Endothelial cell of umbilical vein (primary cell): ENCODE measurements at regions not wholly inside any gene's neighbourhood (a gene's known extent, or its start where the extent isn't known, plus 50 kb on each side); places are given as distances from the start of the nearest gene placed in this dataset.

Experiments
- BruUV-seq: library from RNA; stranded (reverse); fragments of 400-500 nt; replicated peaks from 2 replicates; lab custom pipeline; 2021; lab: Mats Ljungman, UMichigan
- CTCF ChIA-PET: fragments of 300-600, 350-600 bp; sonication (Branson Sonifier 250); formaldehyde crosslinking; loops from one replicate; lab custom pipeline; 2021; ENCODE audit warnings: antibody characterized with exemption, inconsistent platforms; lab: Charles Lee
- POLR2A ChIA-PET: fragments of 300-600, 350-600 bp; sonication (Branson Sonifier 250); formaldehyde crosslinking; loops from one replicate; lab custom pipeline; 2021; ENCODE audit warnings: antibody characterized with exemption, inconsistent platforms; lab: Charles Lee
- DNase-seq: peaks from one replicate; pipeline ENCODE4 v3.0.0-alpha.2; 2011; ENCODE audit warnings: low read depth, low spot score
- FAIRE-seq: peaks from 2 replicates; lab custom pipeline; 2011; peaks lifted over from hg19 to GRCh38; lab: Jason Lieb, UNC
- H2AFZ ChIP-seq: 2 replicates; pipeline ENCODE4 v1.6.0; 2012; ENCODE audit warnings: low read depth, low read length, control low read depth, inconsistent platforms
- H3K27ac ChIP-seq: 2 replicates; pipeline ENCODE4 v1.5.1; 2011; ENCODE audit warnings: low read depth, mild to moderate bottlenecking, control low read depth, low read length, moderate library complexity; ENCODE audit not compliant: insufficient read depth
- H3K27me3 ChIP-seq, 2 experiments: 2 replicates each; pipeline versions ENCODE4 v1.6.0 to v1.6.1; 2011; ENCODE audit warnings: low read length in 2 of 2, mixed read lengths in 1 of 2; ENCODE audit not compliant: control insufficient read depth in 2 of 2, insufficient read depth in 2 of 2
- H3K36me3 ChIP-seq, 2 experiments: 2 replicates in 1 of 2; 3 replicates in 1 of 2; pipeline ENCODE4 v1.5.1; 2011; ENCODE audit warnings: low read length in 2 of 2, mild to moderate bottlenecking in 1 of 2, moderate library complexity in 1 of 2; ENCODE audit not compliant: control insufficient read depth in 2 of 2, insufficient read depth in 2 of 2; ENCODE audit errors: extremely low read depth in 1 of 2
- H3K4me1 ChIP-seq: 3 replicates; pipeline ENCODE4 v1.5.1; 2011; ENCODE audit warnings: mild to moderate bottlenecking, low read length; ENCODE audit not compliant: control insufficient read depth, insufficient read depth; ENCODE audit errors: extremely low read depth
- H3K4me2 ChIP-seq: 2 replicates; pipeline ENCODE4 v1.6.1; 2011; ENCODE audit warnings: low read length, control low read depth, mixed read lengths; ENCODE audit not compliant: insufficient read depth
- H3K4me3 ChIP-seq, 3 experiments: fragments of 200-600 bp in 1 of 3; sonication (generic), shearing (Covaris generic) in 1 of 3; replicated peaks in 1 of 3; 2 replicates each; pipeline ENCODE4 v1.5.1; 2011 to 2016; ENCODE audit warnings: control low read depth in 3 of 3, low read length in 3 of 3, mild to moderate bottlenecking in 2 of 3, inconsistent platforms in 1 of 3, low read depth in 1 of 3, moderate library complexity in 1 of 3; ENCODE audit not compliant: insufficient read depth in 1 of 3
- H3K79me2 ChIP-seq: 2 replicates; pipeline ENCODE4 v1.6.0; 2012; ENCODE audit warnings: low read length, inconsistent platforms; ENCODE audit not compliant: control insufficient read depth, insufficient read depth
- H3K9ac ChIP-seq: replicated peaks from 2 replicates; pipeline ENCODE3; 2011; ENCODE audit warnings: low read length, control low read depth; ENCODE audit not compliant: insufficient read depth; ENCODE audit errors: extremely low read depth
- H3K9me1 ChIP-seq: replicated peaks from 3 replicates; pipeline ENCODE4 v1.6.0; 2011; ENCODE audit warnings: mild to moderate bottlenecking, low read length; ENCODE audit not compliant: control insufficient read depth, insufficient read depth; ENCODE audit errors: extremely low read depth
- H3K9me3 ChIP-seq: replicated peaks from 2 replicates; pipeline ENCODE4 v1.5.1; 2012; ENCODE audit warnings: low read length, inconsistent platforms; ENCODE audit not compliant: control insufficient read depth, insufficient read depth
- H4K20me1 ChIP-seq: replicated peaks from 2 replicates; pipeline ENCODE3; 2011; ENCODE audit warnings: mild to moderate bottlenecking, low read length; ENCODE audit not compliant: control insufficient read depth, insufficient read depth; ENCODE audit errors: extremely low read depth
- CTCF ChIP-seq, 2 donors: IDR thresholded peaks; 1 replicate in 1 of 2; 2 replicates in 1 of 2; pipeline ENCODE4 v1.5.1; 2011; ENCODE audit warnings: low read length in 2 of 2, mild to moderate bottlenecking in 2 of 2, moderate library complexity in 2 of 2, control low read depth in 1 of 2, inconsistent platforms in 1 of 2, low read depth in 1 of 2; ENCODE audit not compliant: insufficient read depth in 1 of 2; ENCODE audit errors: extremely low read depth in 1 of 2
- EZH2 ChIP-seq: IDR thresholded peaks from 2 replicates; pipeline ENCODE4 v1.6.1; 2012; ENCODE audit warnings: borderline replicate concordance, low read depth, mild to moderate bottlenecking, moderate library complexity, low read length, inconsistent platforms; ENCODE audit not compliant: severe bottlenecking
- FOS ChIP-seq: IDR thresholded peaks from 2 replicates; pipeline ENCODE4 v1.6.1; 2011; ENCODE audit warnings: mild to moderate bottlenecking, low read length, moderate library complexity, borderline replicate concordance; ENCODE audit not compliant: insufficient read depth
- GATA2 ChIP-seq: IDR thresholded peaks from 2 replicates; pipeline ENCODE4 v1.7.0; 2011; ENCODE audit warnings: low read depth, mild to moderate bottlenecking, moderate library complexity, mixed read lengths, low read length; ENCODE audit not compliant: insufficient read length, insufficient read depth
- JUN ChIP-seq: IDR thresholded peaks from 2 replicates; pipeline ENCODE4 v1.6.1; 2011; ENCODE audit warnings: borderline replicate concordance, low read depth; ENCODE audit not compliant: insufficient read length, insufficient read depth
- MAX ChIP-seq: IDR thresholded peaks from 2 replicates; pipeline ENCODE4 v1.6.1; 2011; ENCODE audit not compliant: insufficient read depth, insufficient read length
- MYC ChIP-seq: IDR thresholded peaks from one replicate; pipeline ENCODE4 v1.6.1; 2011; ENCODE audit warnings: mild to moderate bottlenecking, low read depth, low read length
- POLR2A ChIP-seq: IDR thresholded peaks from 2 replicates; pipeline ENCODE4 v1.6.1; 2012; ENCODE audit warnings: low read depth, mild to moderate bottlenecking, control low read depth, low read length
- POLR2AphosphoS5 ChIP-seq: IDR thresholded peaks from 2 replicates; pipeline ENCODE4 v1.6.1; 2012; ENCODE audit warnings: low read depth, mild to moderate bottlenecking, control low read depth, low read length, moderate library complexity; ENCODE audit not compliant: insufficient read depth
- dilution Hi-C: fragments of 300-500 bp; cut with MboI; formaldehyde crosslinking; loops from one replicate; pipeline ENCODE4 v1.15.0; 2019; ENCODE audit warnings: low sequenced_read_pairs; ENCODE audit not compliant: extremely low pct_ligation_motif_present
- intact Hi-C: fragments of 100-400 bp; cut with micrococcal nuclease; formaldehyde crosslinking; loops from one replicate; pipeline ENCODE4 v1.10.0; 2022

GRCh38 chr13:80168089-80168850 lies 172.7 kb downstream of the SPRY2 start:
- H3K4me1 ChIP-seq, result no peaks in the 10 kb centered on the region
- dilution Hi-C loops (no loop called here), intact Hi-C loops (no loop called here)
- no TSS peak for BruUV-seq
- H3K9me1 ChIP-seq, result no peaks in the 10 kb centered on the region
- no peak for TF ChIP-seq GATA2
- TF ChIP-seq POLR2A, result no peak
- TF ChIP-seq FOS, result peak; percentile 51
- TF ChIP-seq EZH2, result no peak
- no peak for TF ChIP-seq MAX
- no peak for TF ChIP-seq MYC
- no peak for TF ChIP-seq POLR2AphosphoS5
- no peak for TF ChIP-seq CTCF (IDR thresholded peaks at IDR 0.05; ENCODE audit: extremely low read depth in 1 of 2, insufficient read depth in 1 of 2, low read depth in 1 of 2, low read length in 2 of 2)
- no peak for TF ChIP-seq JUN
- peak; percentile 33 for FAIRE-seq
- no peaks in the 10 kb centered on the region for H3K27me3 ChIP-seq
- DNase-seq, result no peak
- ChIA-PET POLR2A (no interaction called here), CTCF (interaction anchor here (1.5 kb wide), 1 partner anchor 8 kb away, joined by 5 read pairs; no protein-coding TSS in a partner anchor)
- H3K4me2 ChIP-seq, result no peak overlapping the region
- H3K9me3 ChIP-seq, result no peaks in the 10 kb centered on the region
- no peak overlapping the region for H3K27ac ChIP-seq
- H3K79me2 ChIP-seq, result no peaks in the 10 kb centered on the region
- no peaks in the 10 kb centered on the region for H3K36me3 ChIP-seq
- no peaks in the 10 kb centered on the region for H4K20me1 ChIP-seq
- no peak overlapping the region for H2AFZ ChIP-seq
- H3K4me3 ChIP-seq, result no peak overlapping the region
- no peak overlapping the region for H3K9ac ChIP-seq
